Heart right ventricle (tissue), 16 donors: ENCODE measurements at regions not wholly inside any gene's neighbourhood (a gene's known extent, or its start where the extent isn't known, plus 50 kb on each side); places are given as distances from the start of the nearest gene placed in this dataset.
A peak's percentile ranks its signal among the peaks of the same experiment; 100 is the strongest.
"Not testable (repeated sequence)": the region's sequence is repeated elsewhere in the genome, so short reads cannot be mapped to it uniquely, and the experiment has no call there.

ENCODE experiments used
- ATAC-seq, 8 donors: fragments of 200-7000 bp; cut with Tn5 transposase; one replicate each; pipeline ENCODE4 v1.9.1; 2020; ENCODE audit warnings: mild to moderate bottlenecking in 8 of 8, moderate library complexity in 8 of 8, moderate number of reproducible peaks in 1 of 8
- DNase-seq, 2 donors: peaks; one replicate each; pipeline ENCODE4 v3.0.0-alpha.2; 2020
- H3K27ac ChIP-seq, 10 donors: fragments of 200-600 bp; sonication (generic) in 2 of 10; one replicate each; pipeline versions ENCODE4 v1.5.0 to v1.8.0; 2020 to 2022; ENCODE audit warnings: mild to moderate bottlenecking in 3 of 10
- H3K27me3 ChIP-seq, 7 donors: fragments of 200-600 bp; one replicate each; pipeline ENCODE4 v1.8.0; 2021 to 2022; ENCODE audit warnings: mild to moderate bottlenecking in 2 of 7
- H3K36me3 ChIP-seq, 9 donors: fragments of 200-600 bp; sonication (generic) in 1 of 9; one replicate each; pipeline versions ENCODE4 v1.5.0 to v1.8.0; 2020 to 2022; ENCODE audit warnings: mild to moderate bottlenecking in 2 of 9
- H3K4me1 ChIP-seq, 9 donors: fragments of 200-600 bp; sonication (generic) in 1 of 9; one replicate each; pipeline versions ENCODE4 v1.5.0 to v1.8.0; 2020 to 2022; ENCODE audit warnings: mild to moderate bottlenecking in 4 of 9
- H3K4me3 ChIP-seq, 10 donors: fragments of 200-600 bp; sonication (generic) in 2 of 10; one replicate each; pipeline versions ENCODE4 v1.5.0 to v1.8.0; 2020 to 2022; ENCODE audit warnings: mild to moderate bottlenecking in 7 of 10, moderate library complexity in 2 of 10
- H3K9me3 ChIP-seq, 11 donors: fragments of 200-600 bp in 10 of 11; sonication (generic) in 2 of 11; one replicate each; pipeline versions ENCODE4 v1.5.0 to v1.8.0; 2013 to 2022; ENCODE audit warnings: mild to moderate bottlenecking in 2 of 11, control low read depth in 1 of 11, moderate library complexity in 1 of 11
- CTCF ChIP-seq, 9 donors: fragments of 200-600 bp; sonication (generic) in 2 of 9; IDR thresholded peaks; one replicate each; pipeline versions ENCODE4 v1.5.0 to v1.8.0; 2021 to 2022; ENCODE audit warnings: antibody characterized with exemption in 9 of 9, mild to moderate bottlenecking in 5 of 9, moderate library complexity in 1 of 9
- WGBS, 2 donors: extraction: QIAGEN DNeasy Blood & Tissue Kit; methylation state at CpG; one replicate each; pipeline ENCODE4 v1.1.7; 2013; ENCODE audit warnings: inconsistent platforms in 1 of 2; 5-methylcytosine and 5-hydroxymethylcytosine counted together
- intact Hi-C, 10 donors: fragments of 100-400 bp; cut with DNase I; formaldehyde crosslinking; loops; one replicate each; pipeline versions ENCODE4 v1.11.1 to v1.14.2; 2022
- donor health status: Arrhythmogenic right ventricular cardiomyopathy.
- donor health status: ischemic (EF 13 %, LVEDD 7.1; RV severe dilation, severe dysfunction).
- donor health status: healthy with polysubstance abuse.
- donor health status: DM: no; HTN: yes; CAD: no.
- donor health status: DM: no; HTN: no; CAD: no.
- donor health status: ischemic (EF 25% LVEDD 6.9; RV normal size, moderate dysfunction).
- donor health status: ischemic (EF 25% LVEDD 5.7; RV mildly dilated, moderate dysfunction).
- donor health status: healthy.
- donor health status: DM: yes; HTN: yes; CAD: no.
- donor health status: Ischemic cardiomyopathy.
- donor health status: ischemic (EF 35%, LVEDD 5.7; RV mildly dilated, moderate dysfunction).
- donor health status: nonischemic (EF 11% LVEDD 7.7; RV severe dilation, severe dysfunction).
- donor health status: DM: yes; HTN: yes; CAD: no.
- donor health status: PGD.
- donor health status: ischemic (EF 29% LVEDD 5.4; RV normal size, mild dysfunction).
- donor health status: nonischemic (EF 23%, LVEDD 6.1; RV moderate dilation, normal function).

GRCh38 chr13:23963947-23964346 is 66.6 kb upstream of the C1QTNF9B start:
- no peak overlapping the region for H3K4me3 ChIP-seq
- no peaks in the 10 kb centered on the region for H3K9me3 ChIP-seq
- no peak for ATAC-seq
- WGBS, 2 donors = 79 to 87% methylated on average over 2 of the region's 2 CpGs
- H3K27me3 ChIP-seq = no peaks in the 10 kb centered on the region
- no peak overlapping the region for H3K27ac ChIP-seq
- DNase-seq = no peak
- intact Hi-C loops = loop anchor here in 1 of 10 donors (5.0 kb wide), 1 partner anchor 42 kb away; no protein-coding TSS in a partner anchor
- H3K36me3 ChIP-seq = no peaks in the 10 kb centered on the region
- peaks cover 0 to 23% (median 8%) of the 10 kb centered on the region in 9 donors for H3K4me1 ChIP-seq
- no peak for TF ChIP-seq CTCF (IDR thresholded peaks at IDR 0.05)

- Histone ChIP-seq H3K4me3 (no peak overlapping the region), H3K9me3 (no peaks in the 10 kb centered on the region), H3K36me3 (no peaks in the 10 kb centered on the region), H3K27ac (no peak overlapping the region), H3K4me1 (peaks cover 0 to 14% (median 8%) of the 10 kb centered on the region in 9 donors), H3K27me3 (no peaks in the 10 kb centered on the region)
- no peak for TF ChIP-seq CTCF (IDR thresholded peaks at IDR 0.05)
- intact Hi-C loops = no loop called here
- ATAC-seq (peak in 5 of 8 donors; percentile 47 to 89 (median 57)), DNase-seq (no peak)
- 42 to 55% methylated on average over 5 of the region's 5 CpGs for WGBS, 2 donors
Measured at GRCh38 chr13:23965346-23965745, 68.0 kb upstream of the C1QTNF9B start.

- ATAC-seq = no peak
- H3K4me3 ChIP-seq = peak overlapping the region in 6 of 10 donors; percentile 16 to 38 (median 24)
- H3K9me3 ChIP-seq = no peaks in the 10 kb centered on the region
- DNase-seq = no peak
- H3K36me3 ChIP-seq = no peaks in the 10 kb centered on the region
- intact Hi-C loops = no loop called here
- 77 to 83% methylated on average over 6 of the region's 6 CpGs for WGBS, 2 donors
- no peak for TF ChIP-seq CTCF (IDR thresholded peaks at IDR 0.05)
- no peaks in the 10 kb centered on the region for H3K27me3 ChIP-seq
- H3K27ac ChIP-seq = peak overlapping the region in 3 of 10 donors; percentile 42 to 76 (median 61)
- H3K4me1 ChIP-seq = peaks cover 0 to 14% (median 8%) of the 10 kb centered on the region in 9 donors
Measured at GRCh38 chr13:23966221-23966690, 69.0 kb upstream of the C1QTNF9B start.

GRCh38 chr13:23966691-23967615 is 69.7 kb upstream of the C1QTNF9B start:
- peak overlapping the region in 5 of 10 donors; percentile 4 to 76 (median 42) for H3K27ac ChIP-seq
- H3K4me1 ChIP-seq = peaks cover 0 to 14% (median 8%) of the 10 kb centered on the region in 9 donors
- intact Hi-C loops = no loop called here
- 58 to 60% methylated on average over 11 of the region's 11 CpGs for WGBS, 2 donors
- H3K36me3 ChIP-seq = no peaks in the 10 kb centered on the region
- peak overlapping the region in 6 of 10 donors; percentile 16 to 38 (median 24) for H3K4me3 ChIP-seq
- no peaks in the 10 kb centered on the region for H3K27me3 ChIP-seq
- no peak for DNase-seq
- ATAC-seq = no peak
- no peaks in the 10 kb centered on the region for H3K9me3 ChIP-seq
- no peak for TF ChIP-seq CTCF (IDR thresholded peaks at IDR 0.05)

GRCh38 chr13:23967792-23968191 is 70.5 kb upstream of the C1QTNF9B start:
- 95% methylated on average over 3 of the region's 3 CpGs for WGBS, 2 donors
- H3K4me3 ChIP-seq, ATAC-seq, H3K27me3 ChIP-seq, intact Hi-C loops, H3K27ac ChIP-seq, H3K36me3 ChIP-seq, DNase-seq, H3K9me3 ChIP-seq: not testable (repeated sequence)
- H3K4me1 ChIP-seq = peaks cover 0 to 14% (median 8%) of the 10 kb centered on the region in 9 donors
